HCT116 (cell line): ENCODE measurements at regions not wholly inside any gene's neighbourhood (a gene's known extent, or its start where the extent isn't known, plus 50 kb on each side); places are given as distances from the start of the nearest gene placed in this dataset.

Source experiments
- ATAC-seq: fragments of 200-7000 bp; cut with Tn5 transposase; 2 replicates; pipeline ENCODE4 v1.9.1; 2020; ENCODE audit warnings: mild to moderate bottlenecking, moderate library complexity
- BruUV-seq: library from RNA; stranded (reverse); fragments of 400-500 nt; replicated peaks from 2 replicates; lab custom pipeline; 2021; lab: Mats Ljungman, UMichigan
- CTCF ChIA-PET: fragments of 300-600 bp; sonication (Branson Sonifier 250); formaldehyde crosslinking; loops from one replicate; lab custom pipeline; 2021; ENCODE audit warnings: antibody characterized with exemption; lab: Charles Lee
- POLR2A ChIA-PET: fragments of 300-600, 350-600 bp; sonication (Branson Sonifier 250); formaldehyde crosslinking; loops from one replicate; lab custom pipeline; 2021; ENCODE audit warnings: antibody characterized with exemption; lab: Charles Lee
- RAD21 ChIA-PET, 2 experiments: fragments of 300-600 bp; sonication (Branson Sonifier 250); formaldehyde crosslinking; loops; one replicate each; lab custom pipeline; 2023; ENCODE audit warnings: low total read pairs in 2 of 2; ENCODE audit not compliant: uncharacterized antibody in 2 of 2, unreplicated experiment in 2 of 2, low non-redundant PET in 1 of 2; lab: Charles Lee
- DNase-seq: peaks from one replicate; pipeline ENCODE4 v3.0.0-alpha.2; 2010; ENCODE audit warnings: low read depth, low spot score
- H2AFZ ChIP-seq: fragments of 200-600 bp; shearing (Covaris generic), sonication (generic); 2 replicates; pipeline ENCODE4 v1.6.1; 2017; ENCODE audit warnings: low read depth, mixed run types, mixed read lengths, antibody characterized with exemption, low read length; ENCODE audit not compliant: poor library complexity, severe bottlenecking
- H3K27ac ChIP-seq: 2 replicates; pipeline ENCODE4 v1.5.1; 2012; ENCODE audit warnings: low read depth, low read length
- H3K27me3 ChIP-seq: fragments of 200-600 bp; sonication (generic); 2 replicates; pipeline ENCODE4 v1.6.1; 2016; ENCODE audit warnings: mixed run types, low read length, mixed read lengths; ENCODE audit not compliant: insufficient read depth
- H3K36me3 ChIP-seq, 2 experiments: fragments of 200-500 bp in 1 of 2; fragments of 200-600 bp in 1 of 2; sonication (Bioruptor generic) in 1 of 2; sonication (generic) in 1 of 2; 2 replicates each; pipeline versions ENCODE4 v1.5.1 to v1.6.1; 2014 to 2016; ENCODE audit warnings: low read length in 2 of 2, inconsistent platforms in 1 of 2, mixed read lengths in 1 of 2, mixed run types in 1 of 2; ENCODE audit not compliant: insufficient read depth in 2 of 2, control insufficient read depth in 1 of 2
- H3K4me1 ChIP-seq, 2 experiments: fragments of 200-600 bp in 1 of 2; sonication (generic) in 1 of 2; 2 replicates each; pipeline versions ENCODE4 v1.5.1 to v1.6.1; 2012 to 2017; ENCODE audit warnings: low read length in 2 of 2, inconsistent platforms in 1 of 2, mild to moderate bottlenecking in 1 of 2, mixed read lengths in 1 of 2, mixed run types in 1 of 2, moderate library complexity in 1 of 2; ENCODE audit not compliant: insufficient read depth in 2 of 2, control insufficient read depth in 1 of 2
- H3K4me2 ChIP-seq: fragments of 200-600 bp; sonication (generic); 2 replicates; pipeline ENCODE4 v1.6.1; 2017; ENCODE audit warnings: mixed run types, low read length, mixed read lengths
- H3K4me3 ChIP-seq, 2 experiments: fragments of 200-600 bp in 1 of 2; sonication (generic) in 1 of 2; replicated peaks in 1 of 2; 2 replicates each; pipeline ENCODE4 v1.5.1; 2011 to 2016; ENCODE audit warnings: low read length in 2 of 2, control low read depth in 1 of 2, low read depth in 1 of 2, mild to moderate bottlenecking in 1 of 2, mixed read lengths in 1 of 2, mixed run types in 1 of 2
- H3K79me2 ChIP-seq: fragments of 200-600 bp; sonication (generic); 2 replicates; pipeline ENCODE4 v1.6.1; 2017; ENCODE audit warnings: mild to moderate bottlenecking, mixed run types, low read length, moderate library complexity, mixed read lengths; ENCODE audit not compliant: insufficient read depth
- H3K9ac ChIP-seq: fragments of 200-600 bp; sonication (generic); 2 replicates; pipeline ENCODE4 v1.6.1; 2016; ENCODE audit warnings: low read length, mixed read lengths
- H3K9me2 ChIP-seq: fragments of 200-600 bp; sonication (generic), shearing (Covaris generic); 2 replicates; pipeline ENCODE4 v1.6.1; 2017; ENCODE audit warnings: mixed run types, mild to moderate bottlenecking, moderate library complexity; ENCODE audit not compliant: insufficient read depth
- H3K9me3 ChIP-seq, 2 experiments: fragments of 200-500 bp in 1 of 2; fragments of 200-600 bp in 1 of 2; sonication (Bioruptor generic) in 1 of 2; sonication (generic) in 1 of 2; 2 replicates each; pipeline ENCODE4 v1.6.1; 2014 to 2017; ENCODE audit warnings: low read length in 2 of 2, mixed read lengths in 2 of 2, inconsistent platforms in 1 of 2, low read depth in 1 of 2, mild to moderate bottlenecking in 1 of 2, mixed run types in 1 of 2, moderate library complexity in 1 of 2; ENCODE audit not compliant: control insufficient read depth in 1 of 2, insufficient read depth in 1 of 2
- H4K20me1 ChIP-seq: fragments of 200-600 bp; sonication (generic), shearing (Covaris generic); 2 replicates; pipeline ENCODE4 v1.6.1; 2017; ENCODE audit warnings: mixed run types, mild to moderate bottlenecking, moderate library complexity; ENCODE audit not compliant: insufficient read depth
- CBX3 ChIP-seq: IDR thresholded peaks from 2 replicates; pipeline ENCODE4 v1.6.1; 2012; ENCODE audit warnings: low read depth
- CEBPB ChIP-seq: IDR thresholded peaks from 2 replicates; pipeline ENCODE4 v1.6.1; 2012; ENCODE audit warnings: low read depth
- EGR1 ChIP-seq: IDR thresholded peaks from 2 replicates; pipeline ENCODE4 v1.6.1; 2012; ENCODE audit warnings: low read depth
- ELF1 ChIP-seq: IDR thresholded peaks from 2 replicates; pipeline ENCODE4 v1.6.1; 2012; ENCODE audit warnings: low read depth, borderline replicate concordance
- EZH2 ChIP-seq: fragments of 200-600 bp; sonication (generic); IDR thresholded peaks from 2 replicates; pipeline ENCODE4 v1.6.1; 2017; ENCODE audit warnings: antibody characterized with exemption, mixed run types
- FOSL1 ChIP-seq: IDR thresholded peaks from 2 replicates; pipeline ENCODE4 v1.6.1; 2012; ENCODE audit warnings: low read depth
- JUND ChIP-seq: IDR thresholded peaks from 2 replicates; pipeline ENCODE4 v1.6.1; 2012
- POLR2A ChIP-seq: IDR thresholded peaks from 2 replicates; pipeline ENCODE4 v1.7.0; 2011; ENCODE audit warnings: borderline replicate concordance; ENCODE audit not compliant: insufficient read depth, insufficient read length; ENCODE audit errors: extremely low read depth
- POLR2AphosphoS5 ChIP-seq: IDR thresholded peaks from 2 replicates; pipeline ENCODE4 v1.6.1; 2011; ENCODE audit warnings: mild to moderate bottlenecking, low read depth, low read length, moderate library complexity
- RAD21 ChIP-seq: IDR thresholded peaks from 2 replicates; pipeline ENCODE4 v1.6.1; 2012; ENCODE audit warnings: low read depth, mild to moderate bottlenecking
- SIN3A ChIP-seq: IDR thresholded peaks from 2 replicates; pipeline ENCODE4 v1.6.1; 2012; ENCODE audit warnings: low read depth
- SP1 ChIP-seq: IDR thresholded peaks from 2 replicates; pipeline ENCODE4 v1.6.1; 2012; ENCODE audit warnings: low read depth
- ZFX ChIP-seq: fragments of 450-650 bp; IDR thresholded peaks from 2 replicates; pipeline ENCODE4 v1.6.1; 2017
- ZNF274 ChIP-seq: fragments of 200-500 bp; sonication (Bioruptor generic); IDR thresholded peaks from 2 replicates; pipeline ENCODE4 v1.6.1; 2014; ENCODE audit warnings: mild to moderate bottlenecking, low read depth, low read length, inconsistent platforms
- intact Hi-C: fragments of 100-400 bp; cut with micrococcal nuclease; formaldehyde crosslinking; loops from 2 replicates; pipeline ENCODE4 v1.10.0; 2022
- TF ChIP-seq, protein P1 (sequence below), 3 experiments: fragments of 200-600 bp in 1 of 3; sonication (generic) in 1 of 3; IDR thresholded peaks in 2 of 3; conservative IDR thresholded peaks in 1 of 3; 2 replicates each; pipeline ENCODE4 v1.5.1; 2012 to 2017; ENCODE audit warnings: low read depth in 2 of 3, low read length in 2 of 3, antibody characterized with exemption in 1 of 3, borderline replicate concordance in 1 of 3, control low read depth in 1 of 3, mild to moderate bottlenecking in 1 of 3, mixed read lengths in 1 of 3, mixed run types in 1 of 3, moderate library complexity in 1 of 3; ENCODE audit not compliant: insufficient read depth in 1 of 3
- TF ChIP-seq, protein P2 (sequence below): IDR thresholded peaks from 2 replicates; pipeline ENCODE4 v1.6.1; 2012
- TF ChIP-seq, protein P3 (sequence below): IDR thresholded peaks from 2 replicates; pipeline ENCODE4 v1.6.1; 2012; ENCODE audit warnings: low read depth
- TF ChIP-seq, protein P4 (sequence below): IDR thresholded peaks from 2 replicates; pipeline ENCODE4 v1.6.1; 2012

DNA sequence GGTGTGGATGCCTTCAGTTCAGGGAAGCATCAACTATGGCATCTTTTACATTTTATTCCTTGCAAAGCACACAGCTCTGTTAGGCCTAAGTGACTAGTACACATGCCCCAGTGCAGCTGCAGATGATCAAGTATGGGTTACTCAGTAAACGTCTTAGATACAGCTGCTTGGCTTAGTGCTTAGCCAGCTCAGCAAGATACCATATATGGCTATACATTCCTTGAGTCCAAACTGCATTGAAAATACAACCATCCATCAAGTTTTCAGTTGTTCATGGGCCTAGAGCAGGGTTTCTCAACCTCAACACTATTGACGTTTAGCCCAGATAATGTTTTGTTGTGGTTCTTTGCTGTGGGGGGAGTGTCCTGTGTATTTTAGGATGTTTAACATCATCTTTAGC lies 769.9 kb downstream of the TSN start:
- no peaks in the 10 kb centered on the region for H4K20me1 ChIP-seq
- no peak for DNase-seq
- H3K9me2 ChIP-seq = no peaks in the 10 kb centered on the region
- TF ChIP-seq SIN3A (no peak), ZNF274 (no peak), JUND (no peak), SP1 (no peak)
- TF ChIP-seq, all 23 proteins: peak for 0
- no peak overlapping the region for H3K27ac ChIP-seq
- intact Hi-C loops = no loop called here
- ChIA-PET RAD21 (no interaction called here), POLR2A (no interaction called here), CTCF (no interaction called here)
- H3K4me1 ChIP-seq = no peaks in the 10 kb centered on the region
- no peak overlapping the region for H3K4me2 ChIP-seq
- no peaks in the 10 kb centered on the region for H3K79me2 ChIP-seq
- no TSS peak for BruUV-seq
- peaks cover 5 to 11% of the 10 kb centered on the region in 2 experiments; a peak in 2 of 4 replicates for H3K9me3 ChIP-seq
- H3K27me3 ChIP-seq = no peaks in the 10 kb centered on the region
- no peaks in the 10 kb centered on the region for H3K36me3 ChIP-seq
- no peak for ATAC-seq
- H3K9ac ChIP-seq = no peak overlapping the region
- H3K4me3 ChIP-seq = no peak overlapping the region
- H2AFZ ChIP-seq = no peak overlapping the region

DNA sequence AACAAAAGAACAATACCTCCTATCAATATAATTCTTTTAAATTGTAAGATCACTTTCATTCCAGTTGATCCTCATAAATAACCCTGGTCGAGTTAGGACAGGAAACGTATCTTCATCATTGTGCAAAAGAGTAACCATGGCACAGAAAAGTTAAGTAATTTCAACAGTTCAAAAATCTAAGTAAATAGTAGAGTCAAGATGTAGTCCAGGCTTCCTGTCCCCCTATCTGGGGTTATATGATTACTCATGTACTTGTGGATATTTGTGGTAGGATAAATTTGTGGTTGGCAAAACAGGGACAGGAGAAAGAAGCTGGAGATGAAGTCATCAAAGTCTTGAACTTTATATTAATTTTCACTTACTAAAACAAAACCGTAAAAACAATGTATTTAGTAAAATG lies 772.6 kb downstream of the TSN start:
- no peak overlapping the region for H3K4me2 ChIP-seq
- CTCF ChIA-PET = no interaction called here
- no peak for ATAC-seq
- POLR2A ChIA-PET = no interaction called here
- H3K36me3 ChIP-seq = no peaks in the 10 kb centered on the region
- BruUV-seq = no TSS peak
- no peaks in the 10 kb centered on the region for H3K9me2 ChIP-seq
- no peaks in the 10 kb centered on the region for H4K20me1 ChIP-seq
- no peak overlapping the region for H3K9ac ChIP-seq
- no peak for DNase-seq
- RAD21 ChIA-PET = no interaction called here
- no peaks in the 10 kb centered on the region for H3K79me2 ChIP-seq
- no peak overlapping the region for H2AFZ ChIP-seq
- H3K4me3 ChIP-seq = no peak overlapping the region
- no peaks in the 10 kb centered on the region for H3K27me3 ChIP-seq
- no peak overlapping the region for H3K27ac ChIP-seq
- peaks cover 5 to 16% of the 10 kb centered on the region in 2 experiments; a peak in 2 of 4 replicates for H3K9me3 ChIP-seq
- no peaks in the 10 kb centered on the region for H3K4me1 ChIP-seq
- intact Hi-C loops = no loop called here
- TF ChIP-seq ZNF274 = no peak
- no peak for TF ChIP-seq FOSL1
- TF ChIP-seq POLR2AphosphoS5 = no peak
- no peak for TF ChIP-seq EGR1
- TF ChIP-seq POLR2A = no peak
- TF ChIP-seq, protein P1, sequence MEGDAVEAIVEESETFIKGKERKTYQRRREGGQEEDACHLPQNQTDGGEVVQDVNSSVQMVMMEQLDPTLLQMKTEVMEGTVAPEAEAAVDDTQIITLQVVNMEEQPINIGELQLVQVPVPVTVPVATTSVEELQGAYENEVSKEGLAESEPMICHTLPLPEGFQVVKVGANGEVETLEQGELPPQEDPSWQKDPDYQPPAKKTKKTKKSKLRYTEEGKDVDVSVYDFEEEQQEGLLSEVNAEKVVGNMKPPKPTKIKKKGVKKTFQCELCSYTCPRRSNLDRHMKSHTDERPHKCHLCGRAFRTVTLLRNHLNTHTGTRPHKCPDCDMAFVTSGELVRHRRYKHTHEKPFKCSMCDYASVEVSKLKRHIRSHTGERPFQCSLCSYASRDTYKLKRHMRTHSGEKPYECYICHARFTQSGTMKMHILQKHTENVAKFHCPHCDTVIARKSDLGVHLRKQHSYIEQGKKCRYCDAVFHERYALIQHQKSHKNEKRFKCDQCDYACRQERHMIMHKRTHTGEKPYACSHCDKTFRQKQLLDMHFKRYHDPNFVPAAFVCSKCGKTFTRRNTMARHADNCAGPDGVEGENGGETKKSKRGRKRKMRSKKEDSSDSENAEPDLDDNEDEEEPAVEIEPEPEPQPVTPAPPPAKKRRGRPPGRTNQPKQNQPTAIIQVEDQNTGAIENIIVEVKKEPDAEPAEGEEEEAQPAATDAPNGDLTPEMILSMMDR (IDR thresholded peaks at IDR 0.05 in 2 of 3, conservative IDR thresholded peaks at IDR 0.05 in 1 of 3; ENCODE audit: borderline replicate concordance in 1 of 3, insufficient read depth in 1 of 3, low read depth in 2 of 3, low read length in 2 of 3) = no peak
- TF ChIP-seq ZFX = no peak
- TF ChIP-seq, protein P2, sequence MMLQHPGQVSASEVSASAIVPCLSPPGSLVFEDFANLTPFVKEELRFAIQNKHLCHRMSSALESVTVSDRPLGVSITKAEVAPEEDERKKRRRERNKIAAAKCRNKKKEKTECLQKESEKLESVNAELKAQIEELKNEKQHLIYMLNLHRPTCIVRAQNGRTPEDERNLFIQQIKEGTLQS = no peak
- TF ChIP-seq CBX3 = no peak
- TF ChIP-seq JUND = no peak
- TF ChIP-seq CEBPB = no peak
- TF ChIP-seq, protein P3, sequence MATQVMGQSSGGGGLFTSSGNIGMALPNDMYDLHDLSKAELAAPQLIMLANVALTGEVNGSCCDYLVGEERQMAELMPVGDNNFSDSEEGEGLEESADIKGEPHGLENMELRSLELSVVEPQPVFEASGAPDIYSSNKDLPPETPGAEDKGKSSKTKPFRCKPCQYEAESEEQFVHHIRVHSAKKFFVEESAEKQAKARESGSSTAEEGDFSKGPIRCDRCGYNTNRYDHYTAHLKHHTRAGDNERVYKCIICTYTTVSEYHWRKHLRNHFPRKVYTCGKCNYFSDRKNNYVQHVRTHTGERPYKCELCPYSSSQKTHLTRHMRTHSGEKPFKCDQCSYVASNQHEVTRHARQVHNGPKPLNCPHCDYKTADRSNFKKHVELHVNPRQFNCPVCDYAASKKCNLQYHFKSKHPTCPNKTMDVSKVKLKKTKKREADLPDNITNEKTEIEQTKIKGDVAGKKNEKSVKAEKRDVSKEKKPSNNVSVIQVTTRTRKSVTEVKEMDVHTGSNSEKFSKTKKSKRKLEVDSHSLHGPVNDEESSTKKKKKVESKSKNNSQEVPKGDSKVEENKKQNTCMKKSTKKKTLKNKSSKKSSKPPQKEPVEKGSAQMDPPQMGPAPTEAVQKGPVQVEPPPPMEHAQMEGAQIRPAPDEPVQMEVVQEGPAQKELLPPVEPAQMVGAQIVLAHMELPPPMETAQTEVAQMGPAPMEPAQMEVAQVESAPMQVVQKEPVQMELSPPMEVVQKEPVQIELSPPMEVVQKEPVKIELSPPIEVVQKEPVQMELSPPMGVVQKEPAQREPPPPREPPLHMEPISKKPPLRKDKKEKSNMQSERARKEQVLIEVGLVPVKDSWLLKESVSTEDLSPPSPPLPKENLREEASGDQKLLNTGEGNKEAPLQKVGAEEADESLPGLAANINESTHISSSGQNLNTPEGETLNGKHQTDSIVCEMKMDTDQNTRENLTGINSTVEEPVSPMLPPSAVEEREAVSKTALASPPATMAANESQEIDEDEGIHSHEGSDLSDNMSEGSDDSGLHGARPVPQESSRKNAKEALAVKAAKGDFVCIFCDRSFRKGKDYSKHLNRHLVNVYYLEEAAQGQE = no peak
- no peak for TF ChIP-seq EZH2
- no peak for TF ChIP-seq ELF1
- TF ChIP-seq, protein P4, sequence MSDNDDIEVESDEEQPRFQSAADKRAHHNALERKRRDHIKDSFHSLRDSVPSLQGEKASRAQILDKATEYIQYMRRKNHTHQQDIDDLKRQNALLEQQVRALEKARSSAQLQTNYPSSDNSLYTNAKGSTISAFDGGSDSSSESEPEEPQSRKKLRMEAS = no peak
- TF ChIP-seq SIN3A = no peak
- no peak for TF ChIP-seq RAD21
